HG03460 (cell line): ENCODE measurements at regions not wholly inside any gene's neighbourhood (a gene's known extent, or its start where the extent isn't known, plus 50 kb on each side); places are given as distances from the start of the nearest gene placed in this dataset.
"Not testable (repeated sequence)": the region's sequence is repeated elsewhere in the genome, so short reads cannot be mapped to it uniquely, and the experiment has no call there.

Experiments used
- ATAC-seq: cut with Tn5 transposase; IDR thresholded peaks from one replicate; pipeline ENCODE4 v1.9.1; 2021; ENCODE audit not compliant: unreplicated experiment

DNA sequence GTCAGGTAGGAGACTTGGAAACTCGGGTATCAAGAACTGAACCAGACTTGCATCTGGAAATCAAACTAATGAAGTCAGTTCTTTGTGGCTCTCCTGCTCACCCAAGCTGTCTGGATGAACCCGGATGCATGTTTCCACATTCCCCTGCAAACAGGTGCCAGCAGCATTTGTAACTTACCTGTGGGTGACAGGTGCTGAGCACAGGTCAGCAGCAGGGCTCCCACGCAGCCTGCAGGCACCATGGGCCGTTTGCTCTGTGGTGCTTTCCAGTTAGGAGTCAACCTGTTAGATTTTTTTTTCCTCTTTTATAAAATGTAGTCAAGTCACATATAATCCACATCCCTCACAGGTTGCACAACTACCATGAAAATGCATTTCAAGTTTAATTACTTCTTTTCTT is 385.6 kb upstream of the ADGRL3 start:
- no peak for ATAC-seq

DNA sequence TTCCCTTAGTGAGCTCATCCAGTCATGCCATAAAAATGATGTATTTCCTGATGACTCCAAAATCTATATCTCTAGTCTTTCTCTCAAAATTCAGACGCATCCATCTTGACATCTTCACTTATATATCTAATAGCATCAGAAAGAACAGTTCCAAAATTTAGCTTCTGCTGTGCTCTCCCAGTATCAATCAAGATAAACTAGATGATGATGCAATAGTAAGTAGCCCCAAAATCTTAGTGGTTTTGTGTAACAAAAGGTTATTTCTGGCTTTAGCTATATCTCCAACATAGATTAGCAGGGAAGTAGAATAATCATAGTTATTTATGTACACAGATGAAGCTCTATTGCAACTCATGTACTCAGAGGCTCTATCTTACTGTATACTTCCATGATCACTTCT is 382.5 kb upstream of the ADGRL3 start:
- no peak for ATAC-seq

DNA sequence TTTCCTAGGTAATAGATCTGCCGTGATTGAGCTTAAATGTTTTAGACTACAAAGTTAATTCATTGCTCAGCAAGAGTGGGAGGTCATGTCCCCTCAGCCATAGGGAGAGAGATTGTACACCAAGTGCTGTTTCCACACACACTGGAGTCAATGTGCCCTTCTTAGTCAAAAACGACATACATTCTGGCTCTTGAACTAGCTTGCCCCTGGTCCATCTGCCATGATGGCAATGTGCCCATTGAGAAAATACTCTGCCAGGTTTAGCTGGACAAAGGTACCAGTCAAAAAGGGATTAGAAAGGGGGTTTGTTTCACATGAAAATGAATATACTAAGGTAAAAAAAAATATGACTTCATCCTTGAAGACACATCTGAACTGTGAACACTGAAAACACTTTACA is 377.1 kb upstream of the ADGRL3 start:
- ATAC-seq = no peak

DNA sequence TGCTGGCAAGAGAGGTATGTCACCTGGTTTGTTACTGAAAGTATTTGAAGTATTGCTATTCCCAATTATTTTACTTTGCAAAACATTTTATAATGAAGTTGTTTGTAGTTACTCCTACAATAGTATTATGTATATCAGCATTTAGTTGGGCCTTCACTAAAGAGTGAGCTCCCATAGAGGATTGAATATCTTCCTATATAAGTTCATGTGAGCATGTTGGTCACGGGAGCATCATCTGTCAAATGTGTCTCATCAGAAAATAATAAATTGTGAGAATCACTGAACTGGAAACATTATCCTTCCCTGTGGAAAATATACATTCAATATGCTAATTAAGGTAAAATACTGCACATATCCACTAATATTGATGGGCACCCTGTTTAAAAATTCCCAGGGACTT is 360.1 kb upstream of the ADGRL3 start:
- no peak for ATAC-seq

DNA sequence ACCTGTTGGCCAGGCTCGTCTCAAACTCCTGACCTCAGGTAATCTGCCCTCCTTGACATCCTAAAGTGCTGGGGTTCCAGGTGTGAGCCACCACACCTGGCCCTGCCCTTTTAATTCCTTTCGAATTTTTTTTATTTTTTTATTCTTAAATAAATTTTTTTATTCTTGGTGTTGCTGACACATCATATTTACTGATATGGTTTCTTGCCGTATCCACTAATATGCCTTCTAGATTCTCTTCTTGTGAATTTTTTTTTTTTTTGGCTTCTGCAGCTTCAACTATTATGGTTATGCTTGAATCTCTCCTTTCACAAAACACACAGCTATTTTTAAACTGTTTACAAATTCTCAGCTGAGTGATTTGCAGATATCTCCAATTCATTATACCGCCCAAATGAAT is 353.4 kb upstream of the ADGRL3 start:
- ATAC-seq = no peak

GRCh38 chr4:60847614-60848013 is 352.5 kb upstream of the ADGRL3 start:
- ATAC-seq = no peak

- ATAC-seq = no peak
These were observed 342.9 kb upstream of the ADGRL3 start for GRCh38 chr4:60857130-60857753.

DNA sequence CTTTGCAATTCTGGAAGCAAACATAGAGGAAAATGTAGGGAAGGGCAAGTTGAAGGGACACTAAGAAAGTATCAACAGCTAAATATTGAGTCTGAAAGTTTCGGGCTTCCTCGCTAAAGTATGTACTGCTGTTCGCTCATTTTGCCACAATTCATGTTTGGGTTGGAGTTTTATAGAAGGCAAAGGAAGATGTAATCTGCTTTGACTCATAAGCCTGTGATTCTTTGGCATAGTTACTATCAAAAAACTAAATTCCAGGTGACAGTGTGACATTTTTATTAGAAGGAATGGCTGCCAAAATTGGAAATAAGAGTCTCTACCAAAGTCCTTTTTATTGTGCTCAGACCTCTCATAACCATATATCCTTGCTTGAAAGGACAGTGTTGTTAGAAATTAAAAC is 336.7 kb upstream of the ADGRL3 start:
- ATAC-seq = no peak

DNA sequence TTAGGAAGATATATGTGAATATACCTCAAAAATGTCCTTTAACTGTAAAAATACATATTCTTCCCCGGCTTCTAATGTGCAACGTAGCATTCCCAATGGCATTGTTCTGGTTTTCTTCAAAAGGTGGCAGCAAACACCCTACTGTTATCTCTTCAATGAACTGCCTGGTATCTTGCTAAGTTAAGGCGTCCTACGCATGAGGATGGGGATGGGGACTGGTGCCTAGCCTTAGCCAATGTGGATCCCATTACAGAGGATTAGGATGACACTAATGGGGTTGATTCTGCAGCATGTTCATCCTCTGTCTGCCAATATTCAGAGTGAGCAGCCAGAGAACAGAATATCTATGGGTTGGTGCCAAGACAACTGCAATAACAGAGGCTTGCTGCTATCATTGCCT is 334.9 kb upstream of the ADGRL3 start:
- no peak for ATAC-seq

DNA sequence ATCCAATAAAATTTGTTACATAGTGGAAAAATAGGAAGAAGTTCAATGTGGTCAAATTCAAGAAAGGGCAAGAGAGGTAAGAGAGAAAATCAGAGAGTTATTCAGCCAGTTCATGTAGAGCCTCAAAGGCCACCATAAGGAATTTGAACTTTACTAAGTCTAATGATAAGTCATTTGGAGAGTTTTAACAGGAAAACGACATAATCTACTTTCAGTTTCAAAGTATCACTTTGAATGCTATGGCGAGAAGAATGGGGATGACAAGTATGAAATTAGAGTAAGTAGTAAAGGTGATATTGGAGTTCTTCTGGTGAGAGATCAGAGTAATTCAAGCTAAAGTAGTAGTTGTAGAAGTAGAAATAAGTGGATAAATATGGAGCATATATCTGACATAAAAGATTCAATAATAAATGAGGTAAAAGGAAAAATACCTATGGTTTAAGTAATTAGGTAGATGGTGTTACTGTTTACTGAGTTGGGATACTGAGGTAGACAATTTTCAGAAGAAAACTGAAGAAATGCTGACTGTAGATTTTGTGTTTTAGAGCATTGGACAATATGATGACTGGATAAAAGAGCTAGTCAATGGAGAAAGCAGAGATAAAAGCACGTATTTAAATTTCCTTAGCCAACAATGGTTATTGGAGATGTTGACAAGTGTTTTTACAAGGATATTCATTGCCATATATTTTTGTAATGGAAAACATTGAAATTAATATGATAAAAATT is 331.7 kb upstream of the ADGRL3 start:
- ATAC-seq = no peak

GRCh38 chr4:60879135-60879701 is 320.9 kb upstream of the ADGRL3 start:
- no peak for ATAC-seq

GRCh38 chr4:60884587-60884986 is 315.5 kb upstream of the ADGRL3 start:
- no peak for ATAC-seq

GRCh38 chr4:60885011-60885410 is 315.1 kb upstream of the ADGRL3 start:
- no peak for ATAC-seq

DNA sequence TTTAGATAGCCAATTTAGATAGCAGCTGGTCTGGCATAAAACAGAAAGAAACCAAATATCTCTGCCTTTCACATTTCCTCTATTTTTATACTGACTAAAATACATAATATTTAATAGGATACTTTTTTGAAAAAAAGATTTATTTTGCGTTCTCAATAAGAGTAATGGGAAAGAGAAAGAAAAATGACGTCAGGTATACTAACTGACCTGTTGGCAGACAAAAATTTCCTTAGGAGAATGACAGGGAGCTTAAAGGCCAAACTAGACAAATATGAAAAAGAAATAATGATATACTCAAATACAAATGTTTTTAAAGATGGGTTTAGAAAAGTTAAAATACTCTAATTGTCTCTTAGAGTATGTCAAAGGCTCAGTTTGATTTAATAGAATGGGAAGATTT is 309.4 kb upstream of the ADGRL3 start:
- ATAC-seq = no peak

- no peak for ATAC-seq
These were observed 308.2 kb upstream of the ADGRL3 start for GRCh38 chr4:60891947-60892346.

GRCh38 chr4:60897415-60897814 is 302.7 kb upstream of the ADGRL3 start:
- ATAC-seq = no peak

GRCh38 chr4:60905162-60905561 is 295.0 kb upstream of the ADGRL3 start:
- ATAC-seq = no peak

DNA sequence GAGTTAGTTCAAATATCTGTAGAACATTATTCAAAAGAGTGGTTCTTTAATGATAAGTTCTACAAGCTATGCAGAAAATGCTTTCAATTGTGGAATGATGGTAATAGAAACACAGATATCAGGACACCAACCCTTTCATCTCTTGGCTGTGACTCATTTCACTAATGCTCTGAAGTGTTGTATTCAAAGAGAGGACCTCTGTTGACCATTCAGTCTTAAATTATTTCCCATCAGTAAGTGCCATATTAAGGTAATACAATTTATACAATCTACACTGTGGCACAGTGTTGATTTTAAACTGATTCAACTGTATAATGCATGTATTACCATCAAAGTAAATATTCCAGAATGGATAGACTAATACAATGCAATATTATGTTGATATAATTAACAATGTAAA is 289.0 kb upstream of the ADGRL3 start:
- no peak for ATAC-seq

DNA sequence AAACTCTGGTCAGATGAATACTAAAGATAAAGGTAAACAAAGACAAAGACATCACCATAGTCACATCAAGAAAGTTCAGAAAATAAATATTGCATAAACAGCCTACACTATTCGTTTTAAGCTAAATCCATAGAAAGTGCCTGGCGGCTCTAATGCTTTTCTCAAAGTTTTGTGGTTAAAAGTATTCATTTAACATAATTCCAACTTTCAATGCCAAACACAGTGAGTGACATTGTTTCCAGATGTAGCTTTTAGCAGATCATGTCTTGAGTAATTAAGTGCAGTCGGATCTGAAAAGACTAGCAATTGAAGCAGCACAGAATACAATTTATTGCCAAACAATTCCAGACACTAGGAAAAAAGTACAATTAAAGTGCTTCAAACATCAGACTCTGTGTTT is 287.1 kb upstream of the ADGRL3 start:
- ATAC-seq = no peak

GRCh38 chr4:60913671-60914070 is 286.5 kb upstream of the ADGRL3 start:
- no peak for ATAC-seq

GRCh38 chr4:60921735-60922134 is 278.4 kb upstream of the ADGRL3 start:
- ATAC-seq = not testable (repeated sequence)

DNA sequence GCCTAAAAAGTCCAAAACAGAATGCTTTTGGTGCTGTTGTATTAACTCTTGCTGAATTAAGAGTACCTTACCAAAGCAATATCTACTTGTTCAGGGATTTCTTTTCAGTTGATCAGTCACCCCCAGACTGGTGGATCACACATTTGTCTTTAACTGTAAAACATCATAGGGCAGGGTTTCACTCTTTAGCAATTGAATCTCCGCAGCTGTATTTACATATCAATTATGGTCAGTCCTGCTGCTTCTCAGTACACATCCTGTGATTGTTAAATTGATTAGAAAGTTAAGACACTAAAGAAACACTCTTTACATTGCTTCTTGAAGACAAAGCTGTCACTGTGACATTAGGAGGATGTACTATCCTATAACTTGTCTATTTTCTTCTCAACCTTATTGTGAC is 277.1 kb upstream of the ADGRL3 start:
- ATAC-seq = no peak

DNA sequence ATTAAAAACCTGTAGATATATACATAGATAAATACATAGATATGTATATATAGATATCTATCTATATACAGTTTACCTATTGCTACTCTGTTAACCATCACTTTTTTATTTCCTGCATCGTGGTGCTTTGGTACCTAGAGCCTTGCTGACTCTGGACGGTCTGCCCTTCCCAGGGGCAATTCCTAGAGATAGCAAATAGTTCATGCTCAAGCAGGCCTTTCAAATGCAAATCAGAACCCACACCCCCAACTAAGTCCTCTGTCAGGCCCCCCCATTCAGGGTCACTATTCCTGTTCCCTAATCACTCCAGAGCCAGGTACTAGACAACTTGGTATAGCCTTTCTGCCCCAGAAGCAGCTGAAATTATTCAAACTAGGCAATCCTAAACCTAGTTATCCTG is 273.5 kb upstream of the ADGRL3 start:
- ATAC-seq = no peak
